ENCODE measurements at regions not wholly inside any gene's neighbourhood (a gene's known extent, or its start where the extent isn't known, plus 50 kb on each side); places are given as distances from the start of the nearest gene placed in this dataset.

DNA sequence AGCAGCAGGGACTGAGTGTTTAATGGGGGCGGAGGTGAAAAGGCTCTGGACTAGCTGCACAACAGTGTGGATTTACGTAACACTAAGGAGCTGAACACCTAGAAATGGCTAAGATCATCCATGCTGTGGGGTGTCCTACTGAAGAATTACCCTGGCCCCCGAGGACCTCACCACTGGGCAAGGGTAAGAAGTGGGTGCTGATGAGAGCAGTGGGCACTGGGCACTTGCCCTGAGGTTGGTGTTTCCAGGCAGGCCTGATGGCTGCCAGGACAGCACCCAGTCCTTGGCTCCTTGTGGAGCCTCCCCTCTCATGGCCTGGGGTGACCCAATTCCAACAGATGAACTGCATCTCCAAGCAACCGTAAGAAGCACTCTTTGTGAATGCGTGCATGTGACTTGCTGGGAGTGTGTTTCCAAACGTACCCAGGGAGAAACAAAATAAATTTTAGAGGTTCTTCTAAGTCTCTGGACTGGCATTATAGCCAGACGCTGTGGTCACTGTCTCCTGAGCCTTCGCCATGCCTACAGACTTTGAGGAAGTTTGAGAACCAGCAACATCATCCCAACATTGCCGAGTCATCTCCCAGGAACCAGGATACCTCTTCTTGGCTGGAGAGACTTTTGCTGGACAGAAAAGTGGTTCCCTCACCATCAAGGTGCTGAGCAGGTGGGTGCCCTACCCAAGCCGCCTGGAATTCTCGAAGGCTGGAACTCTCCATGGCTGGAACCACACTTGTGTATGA is 245.9 kb downstream of the ERMARD start:
- no peak for TF ChIP-seq USF2 (IDR thresholded peaks at IDR 0.05; ENCODE audit: low read length)
- TF ChIP-seq CEBPB (IDR thresholded peaks at IDR 0.05; ENCODE audit: low read depth, low read length) = no peak
- no peak for TF ChIP-seq GTF2F1 (IDR thresholded peaks at IDR 0.05; ENCODE audit: borderline replicate concordance, low read depth, low read length)
- no peak for TF ChIP-seq SUZ12 (IDR thresholded peaks at IDR 0.05; ENCODE audit: low read length)
- no peak for TF ChIP-seq KDM1A (IDR thresholded peaks at IDR 0.05; ENCODE audit: borderline replicate concordance, low read length)
- TF ChIP-seq CTCF (IDR thresholded peaks at IDR 0.05; ENCODE audit: control extremely low read depth in 1 of 3, insufficient read depth in 1 of 3, low read depth in 1 of 3, low read length in 3 of 3) = no peak
- no peak for TF ChIP-seq TAF1 (IDR thresholded peaks at IDR 0.05; ENCODE audit: low read depth, low read length)
- TF ChIP-seq SIX5 (IDR thresholded peaks at IDR 0.05; ENCODE audit: low read depth, low read length) = no peak
- TF ChIP-seq JUND (IDR thresholded peaks at IDR 0.05; ENCODE audit: low read length) = no peak

Measured in H1 (cell line).